CD4-positive, alpha-beta T cell treated with Interleukin-21 for 1 hour (primary cell): ENCODE measurements at regions not wholly inside any gene's neighbourhood (a gene's known extent, or its start where the extent isn't known, plus 50 kb on each side); places are given as distances from the start of the nearest gene placed in this dataset.

Experiments
- DNase-seq: peaks from one replicate; pipeline ENCODE4 v3.0.0-alpha.2; 2020

- no peak for DNase-seq
Observed at GRCh38 chr9:551986-552929, 289.2 kb upstream of the DMRT1 start.

DNA sequence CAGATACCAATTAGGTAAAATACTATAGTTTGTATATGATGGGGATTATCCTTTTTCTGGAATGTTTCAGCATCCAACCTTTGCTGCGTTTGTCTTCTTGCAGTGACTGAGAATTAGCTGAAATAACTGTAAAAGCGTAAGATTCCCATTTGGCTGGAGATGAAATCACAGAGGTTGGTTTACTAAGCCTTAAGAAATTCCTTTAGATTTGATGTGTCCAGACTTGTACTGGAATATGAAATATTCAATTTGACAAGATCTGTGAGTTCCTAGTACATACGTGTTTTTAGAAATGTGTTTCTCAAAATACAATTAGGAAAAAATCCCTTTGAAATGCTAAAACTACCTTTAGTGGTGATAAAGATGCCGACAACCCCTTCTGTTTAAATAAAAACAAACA is 286.0 kb upstream of the DMRT1 start:
- DNase-seq: no peak

GRCh38 chr9:556199-556598 is 285.3 kb upstream of the DMRT1 start:
- DNase-seq: no peak

DNA sequence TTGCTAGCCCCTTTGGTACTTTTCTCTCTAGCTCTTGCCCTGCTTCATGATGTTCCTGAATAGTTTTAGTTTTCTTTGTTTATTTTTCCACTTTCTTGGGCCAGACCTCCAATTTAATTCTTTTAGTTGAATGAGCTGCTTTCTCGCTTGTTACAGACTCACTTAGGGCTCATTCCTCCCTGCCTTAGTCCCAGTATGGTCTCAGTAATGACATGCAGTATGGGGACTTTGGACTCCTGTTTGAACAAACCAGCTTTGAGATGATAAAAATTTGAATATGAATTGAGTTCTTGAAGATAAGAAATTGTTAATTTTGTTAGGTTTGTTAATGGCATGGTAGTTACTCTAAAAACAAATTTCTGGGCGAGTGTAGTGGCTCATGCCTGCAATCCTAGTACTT is 284.8 kb upstream of the DMRT1 start:
- no peak for DNase-seq

GRCh38 chr9:557601-558201 is 283.8 kb upstream of the DMRT1 start:
- no peak for DNase-seq

GRCh38 chr9:561427-561826 is 280.1 kb upstream of the DMRT1 start:
- no peak for DNase-seq

DNA sequence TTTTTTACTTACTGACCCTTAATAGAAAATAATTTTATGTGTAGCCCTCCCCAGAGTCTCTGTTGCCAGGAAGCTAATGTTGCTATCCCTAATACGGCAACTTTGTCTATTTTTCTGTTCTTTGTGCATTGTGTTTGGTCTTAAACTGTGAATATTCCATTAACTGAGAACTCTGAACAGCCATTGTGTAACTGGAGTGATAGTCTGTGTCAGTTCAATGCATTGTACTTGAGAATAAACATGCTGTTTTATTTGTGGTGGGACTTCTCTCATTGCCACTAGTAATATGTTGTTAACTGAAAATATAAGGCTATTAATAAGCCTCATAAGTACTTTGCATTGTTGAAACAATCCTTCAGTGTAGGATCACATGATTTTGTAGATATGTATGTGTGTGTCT is 278.3 kb upstream of the DMRT1 start:
- no peak for DNase-seq

GRCh38 chr9:565528-565927 is 276.0 kb upstream of the DMRT1 start:
- no peak for DNase-seq

DNA sequence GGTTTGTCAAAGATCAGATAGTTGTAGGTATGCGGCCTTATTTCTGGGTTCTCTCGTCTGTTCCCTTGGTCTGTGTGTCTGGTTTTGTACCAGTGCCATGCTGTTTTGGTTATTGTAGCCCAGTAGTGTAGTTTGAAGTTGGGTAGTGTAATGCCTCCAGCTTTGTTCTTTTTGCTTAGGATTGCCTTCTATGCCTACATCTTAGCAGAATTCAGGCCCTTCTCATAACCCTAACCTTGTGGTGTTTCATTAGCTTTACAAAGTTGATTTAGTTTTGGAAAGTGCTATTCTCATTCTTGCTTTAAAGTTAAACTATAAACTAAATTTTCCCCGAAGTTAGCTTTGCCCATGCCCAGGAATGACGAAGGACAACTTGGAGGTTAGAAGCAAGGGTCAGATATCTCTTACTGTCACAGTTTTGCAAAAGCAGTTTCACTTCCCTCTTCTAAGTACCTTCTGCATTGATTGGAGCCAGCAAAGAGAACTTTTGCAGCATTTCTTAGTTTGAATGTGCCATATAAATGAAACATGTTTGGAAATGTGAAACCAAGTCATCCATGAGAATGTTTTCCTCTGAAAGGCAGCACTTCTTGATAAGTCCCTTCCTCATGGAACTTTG is 274.3 kb upstream of the DMRT1 start:
- no peak for DNase-seq

GRCh38 chr9:567747-568305 is 273.7 kb upstream of the DMRT1 start:
- DNase-seq: no peak

GRCh38 chr9:569296-569695 is 272.2 kb upstream of the DMRT1 start:
- no peak for DNase-seq

- no peak for DNase-seq
Observed at GRCh38 chr9:570187-570586, 271.3 kb upstream of the DMRT1 start.

GRCh38 chr9:571066-571465 is 270.4 kb upstream of the DMRT1 start:
- DNase-seq: no peak

DNA sequence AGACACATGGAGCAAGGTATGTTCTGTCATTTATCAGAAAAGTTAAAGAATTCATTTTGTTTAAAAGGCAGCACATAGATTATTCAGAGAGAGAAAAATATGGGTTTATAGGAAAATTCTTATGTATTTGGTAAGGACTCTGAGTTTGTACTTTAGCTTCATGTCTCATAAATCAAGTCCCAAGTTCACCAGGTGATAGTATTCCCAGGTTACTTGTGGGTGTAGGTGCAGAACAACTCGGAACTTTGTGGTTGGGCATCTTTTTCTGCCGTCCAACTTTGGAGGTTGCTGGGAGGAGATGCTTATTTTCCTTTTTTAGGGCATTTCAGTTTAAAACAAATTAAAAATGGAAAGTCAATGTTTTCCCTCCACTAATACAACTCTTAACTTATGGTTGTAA is 269.8 kb upstream of the DMRT1 start:
- DNase-seq: no peak

GRCh38 chr9:573691-574410 is 267.6 kb upstream of the DMRT1 start:
- DNase-seq: no peak

- DNase-seq: no peak
Observed at GRCh38 chr9:575139-575538, 266.4 kb upstream of the DMRT1 start.

DNA sequence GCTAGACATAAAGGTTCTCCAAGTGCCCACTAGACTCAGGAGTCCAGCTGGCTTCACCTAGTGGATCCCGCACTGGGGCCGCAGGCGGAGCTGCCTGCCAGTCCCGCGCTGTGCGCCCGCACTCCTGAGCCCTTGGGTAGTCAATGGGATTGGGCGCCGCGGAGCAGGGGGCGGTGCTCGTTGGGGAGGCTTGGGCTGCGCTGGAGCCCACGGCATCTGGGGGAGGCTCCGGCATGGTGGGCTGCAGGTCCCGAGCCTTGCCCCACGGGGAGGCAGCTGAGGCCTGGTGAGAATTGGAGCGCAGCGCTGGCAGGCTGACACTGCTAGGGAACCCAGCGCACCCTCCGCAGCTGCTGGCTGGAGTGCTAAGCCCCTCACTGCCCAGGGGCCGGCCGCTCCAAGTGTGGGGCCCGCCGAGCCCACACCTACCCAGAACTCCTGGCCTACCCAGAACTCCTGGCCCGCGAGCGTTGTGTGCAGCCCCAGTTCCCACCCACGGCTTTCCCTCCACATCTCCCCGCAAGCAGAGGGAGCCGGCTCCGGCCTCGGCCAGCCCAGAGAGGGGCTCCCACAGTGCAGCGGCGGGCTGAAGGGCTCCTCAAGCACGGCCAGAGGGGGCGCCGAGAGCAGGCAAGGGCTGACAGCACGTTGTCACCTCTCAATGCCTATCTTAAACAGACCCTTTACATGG is 260.7 kb upstream of the DMRT1 start:
- no peak for DNase-seq

- DNase-seq: no peak
Observed at GRCh38 chr9:581673-582497, 259.6 kb upstream of the DMRT1 start.

GRCh38 chr9:582775-583174 is 258.7 kb upstream of the DMRT1 start:
- no peak for DNase-seq

DNA sequence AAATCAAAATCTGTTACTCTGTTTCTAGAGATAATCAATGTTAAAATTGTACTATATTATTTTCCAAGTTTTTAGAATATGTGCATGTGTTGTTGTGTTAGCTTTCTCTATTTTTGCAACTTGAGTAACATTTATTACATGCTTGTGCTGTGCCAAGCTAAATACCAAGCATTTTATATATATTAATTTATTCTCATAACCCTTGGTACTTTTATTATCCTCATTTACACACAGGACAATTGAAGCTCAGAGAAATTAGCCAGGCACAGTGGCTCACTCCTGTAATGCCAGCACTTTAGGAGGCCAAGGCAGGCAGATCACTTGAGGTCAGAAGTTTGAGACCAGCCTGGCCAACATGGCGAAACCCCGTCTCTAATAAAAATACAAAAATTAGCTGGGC is 254.0 kb upstream of the DMRT1 start:
- no peak for DNase-seq

DNA sequence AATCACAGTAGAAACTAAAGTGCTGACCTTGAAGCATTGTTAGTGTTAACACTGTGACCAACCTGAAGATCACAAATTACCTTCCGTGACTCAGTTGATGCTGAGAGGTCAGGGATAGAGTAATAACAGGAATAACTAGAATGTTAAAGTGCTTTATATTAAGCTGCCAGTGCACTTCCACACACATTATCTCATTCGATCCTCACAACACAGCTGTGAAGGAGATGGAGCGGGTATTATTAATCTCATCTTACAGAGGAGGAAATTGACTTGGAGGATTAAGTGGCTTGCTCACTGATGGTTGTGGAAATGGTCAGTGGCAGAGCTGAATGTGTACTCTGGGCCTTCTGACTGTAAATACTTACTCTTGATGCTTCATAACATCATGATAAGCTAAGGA is 252.5 kb upstream of the DMRT1 start:
- no peak for DNase-seq

DNA sequence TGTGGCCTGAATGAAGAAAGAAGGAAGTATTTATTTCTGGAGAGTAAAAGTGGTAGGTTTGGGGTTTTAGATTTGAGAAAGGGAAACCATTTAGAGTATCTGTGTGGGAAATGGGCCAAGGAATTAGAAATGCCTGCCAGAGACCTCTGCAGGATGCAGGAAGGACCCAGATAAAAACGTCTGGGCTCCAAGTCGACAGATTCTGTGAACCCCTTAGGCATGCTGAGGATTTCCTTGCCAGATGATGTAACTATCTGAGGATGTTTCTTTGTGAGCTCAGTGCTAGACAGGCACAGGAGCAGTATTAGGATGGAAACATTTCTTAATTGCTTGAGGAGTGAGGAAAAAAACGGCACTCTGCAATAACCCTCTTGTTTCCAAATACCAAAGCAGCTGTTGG is 251.8 kb upstream of the DMRT1 start:
- no peak for DNase-seq
